Endothelial cell of umbilical vein (primary cell): ENCODE measurements at regions not wholly inside any gene's neighbourhood (a gene's known extent, or its start where the extent isn't known, plus 50 kb on each side); places are given as distances from the start of the nearest gene placed in this dataset.

Experiments
- CTCF ChIP-seq, 2 donors: IDR thresholded peaks; 1 replicate in 1 of 2; 2 replicates in 1 of 2; pipeline ENCODE4 v1.5.1; 2011; ENCODE audit warnings: low read length in 2 of 2, mild to moderate bottlenecking in 2 of 2, moderate library complexity in 2 of 2, control low read depth in 1 of 2, inconsistent platforms in 1 of 2, low read depth in 1 of 2; ENCODE audit not compliant: insufficient read depth in 1 of 2; ENCODE audit errors: extremely low read depth in 1 of 2
- EZH2 ChIP-seq: IDR thresholded peaks from 2 replicates; pipeline ENCODE4 v1.6.1; 2012; ENCODE audit warnings: borderline replicate concordance, low read depth, mild to moderate bottlenecking, moderate library complexity, low read length, inconsistent platforms; ENCODE audit not compliant: severe bottlenecking
- FOS ChIP-seq: IDR thresholded peaks from 2 replicates; pipeline ENCODE4 v1.6.1; 2011; ENCODE audit warnings: mild to moderate bottlenecking, low read length, moderate library complexity, borderline replicate concordance; ENCODE audit not compliant: insufficient read depth
- GATA2 ChIP-seq: IDR thresholded peaks from 2 replicates; pipeline ENCODE4 v1.7.0; 2011; ENCODE audit warnings: low read depth, mild to moderate bottlenecking, moderate library complexity, mixed read lengths, low read length; ENCODE audit not compliant: insufficient read length, insufficient read depth
- MAX ChIP-seq: IDR thresholded peaks from 2 replicates; pipeline ENCODE4 v1.6.1; 2011; ENCODE audit not compliant: insufficient read depth, insufficient read length
- MYC ChIP-seq: IDR thresholded peaks from one replicate; pipeline ENCODE4 v1.6.1; 2011; ENCODE audit warnings: mild to moderate bottlenecking, low read depth, low read length
- POLR2A ChIP-seq: IDR thresholded peaks from 2 replicates; pipeline ENCODE4 v1.6.1; 2012; ENCODE audit warnings: low read depth, mild to moderate bottlenecking, control low read depth, low read length
- POLR2AphosphoS5 ChIP-seq: IDR thresholded peaks from 2 replicates; pipeline ENCODE4 v1.6.1; 2012; ENCODE audit warnings: low read depth, mild to moderate bottlenecking, control low read depth, low read length, moderate library complexity; ENCODE audit not compliant: insufficient read depth

- no peak for TF ChIP-seq POLR2AphosphoS5
- no peak for TF ChIP-seq CTCF (IDR thresholded peaks at IDR 0.05; ENCODE audit: extremely low read depth in 1 of 2, insufficient read depth in 1 of 2, low read depth in 1 of 2, low read length in 2 of 2)
- no peak for TF ChIP-seq POLR2A
- TF ChIP-seq EZH2: no peak
- TF ChIP-seq MAX: no peak
- TF ChIP-seq FOS: no peak
- TF ChIP-seq MYC: no peak
- TF ChIP-seq GATA2: no peak
Measured at GRCh38 chr1:30339866-30340265, 383.5 kb downstream of the MATN1 start.
